ENCODE measurements at regions not wholly inside any gene's neighbourhood (a gene's known extent, or its start where the extent isn't known, plus 50 kb on each side); places are given as distances from the start of the nearest gene placed in this dataset.

DNA sequence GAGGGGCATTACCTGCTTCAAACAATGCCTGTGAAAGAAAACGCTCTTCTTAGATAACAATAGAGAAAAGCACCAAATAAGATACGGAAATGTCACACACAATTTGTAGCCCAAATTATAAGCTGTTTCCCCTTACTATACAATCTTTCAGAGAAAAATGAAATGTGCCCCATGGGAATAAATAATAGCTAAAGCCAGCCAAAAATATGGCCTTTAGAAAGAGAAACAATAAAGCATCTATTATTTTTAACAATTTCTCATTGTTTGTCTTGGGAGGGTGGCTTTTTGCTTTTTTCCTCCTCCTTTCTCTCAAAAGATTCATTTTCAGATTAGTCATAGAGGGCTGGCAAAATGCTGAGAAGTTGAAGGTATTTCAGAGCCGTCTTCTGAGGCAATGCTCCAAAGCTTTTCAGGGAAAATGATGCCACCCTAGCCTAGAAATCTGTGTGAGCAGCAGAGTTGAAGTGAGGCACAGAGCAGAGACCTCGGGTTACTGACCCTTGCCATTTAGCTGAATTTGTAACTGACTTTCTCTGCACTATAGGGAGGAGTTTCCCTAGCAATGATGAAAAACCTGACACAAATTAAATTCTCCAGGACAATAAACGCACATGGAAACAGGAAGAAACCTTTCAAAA, 86.3 kb upstream of the PRICKLE2 start:
- Mint-ChIP-seq H3K27ac (ENCODE audit: unreplicated experiment) (peak overlapping the region; percentile 81), H3K4me3 (ENCODE audit: unreplicated experiment) (no peak overlapping the region), H3K27me3 (ENCODE audit: unreplicated experiment) (no peaks in the 10 kb centered on the region), H3K36me3 (ENCODE audit: unreplicated experiment) (no peaks in the 10 kb centered on the region), H3K4me1 (ENCODE audit: unreplicated experiment) (peaks cover 12% of the 10 kb centered on the region), H3K9me3 (ENCODE audit: unreplicated experiment) (no peaks in the 10 kb centered on the region)
- TF ChIP-seq, protein P1, sequence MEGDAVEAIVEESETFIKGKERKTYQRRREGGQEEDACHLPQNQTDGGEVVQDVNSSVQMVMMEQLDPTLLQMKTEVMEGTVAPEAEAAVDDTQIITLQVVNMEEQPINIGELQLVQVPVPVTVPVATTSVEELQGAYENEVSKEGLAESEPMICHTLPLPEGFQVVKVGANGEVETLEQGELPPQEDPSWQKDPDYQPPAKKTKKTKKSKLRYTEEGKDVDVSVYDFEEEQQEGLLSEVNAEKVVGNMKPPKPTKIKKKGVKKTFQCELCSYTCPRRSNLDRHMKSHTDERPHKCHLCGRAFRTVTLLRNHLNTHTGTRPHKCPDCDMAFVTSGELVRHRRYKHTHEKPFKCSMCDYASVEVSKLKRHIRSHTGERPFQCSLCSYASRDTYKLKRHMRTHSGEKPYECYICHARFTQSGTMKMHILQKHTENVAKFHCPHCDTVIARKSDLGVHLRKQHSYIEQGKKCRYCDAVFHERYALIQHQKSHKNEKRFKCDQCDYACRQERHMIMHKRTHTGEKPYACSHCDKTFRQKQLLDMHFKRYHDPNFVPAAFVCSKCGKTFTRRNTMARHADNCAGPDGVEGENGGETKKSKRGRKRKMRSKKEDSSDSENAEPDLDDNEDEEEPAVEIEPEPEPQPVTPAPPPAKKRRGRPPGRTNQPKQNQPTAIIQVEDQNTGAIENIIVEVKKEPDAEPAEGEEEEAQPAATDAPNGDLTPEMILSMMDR (IDR thresholded peaks at IDR 0.05) = no peak
- DNase-seq (ENCODE audit: extremely low spot score, unreplicated experiment) = no peak

DNA sequence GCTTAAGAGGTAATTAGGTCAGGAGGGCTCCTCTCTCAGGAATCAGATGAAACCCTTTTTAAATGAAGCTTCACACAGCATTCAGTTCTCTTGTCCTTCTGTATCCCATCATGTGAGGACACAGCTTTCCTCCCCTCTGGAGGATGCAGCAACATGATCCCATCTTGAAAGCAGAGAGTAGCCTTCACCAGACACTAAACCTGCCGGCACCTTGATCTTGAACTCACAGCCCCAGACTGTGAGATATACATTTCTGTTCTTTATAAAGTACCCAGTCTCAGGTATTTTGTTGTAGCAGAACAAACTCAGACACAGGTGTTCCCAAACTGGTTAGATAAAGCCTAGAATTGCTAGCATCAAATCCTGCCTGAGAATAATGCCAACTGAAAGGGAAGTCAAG, 83.7 kb upstream of the PRICKLE2 start:
- DNase-seq (ENCODE audit: extremely low spot score, unreplicated experiment) = no peak
- H3K36me3 Mint-ChIP-seq (ENCODE audit: unreplicated experiment) = no peaks in the 10 kb centered on the region
- TF ChIP-seq, protein P1 (IDR thresholded peaks at IDR 0.05) = no peak
- H3K27me3 Mint-ChIP-seq (ENCODE audit: unreplicated experiment) = no peaks in the 10 kb centered on the region
- H3K27ac Mint-ChIP-seq (ENCODE audit: unreplicated experiment) = no peak overlapping the region
- no peaks in the 10 kb centered on the region for H3K9me3 Mint-ChIP-seq (ENCODE audit: unreplicated experiment)
- no peak overlapping the region for H3K4me3 Mint-ChIP-seq (ENCODE audit: unreplicated experiment)
- peaks cover 12% of the 10 kb centered on the region for H3K4me1 Mint-ChIP-seq (ENCODE audit: unreplicated experiment)

DNA sequence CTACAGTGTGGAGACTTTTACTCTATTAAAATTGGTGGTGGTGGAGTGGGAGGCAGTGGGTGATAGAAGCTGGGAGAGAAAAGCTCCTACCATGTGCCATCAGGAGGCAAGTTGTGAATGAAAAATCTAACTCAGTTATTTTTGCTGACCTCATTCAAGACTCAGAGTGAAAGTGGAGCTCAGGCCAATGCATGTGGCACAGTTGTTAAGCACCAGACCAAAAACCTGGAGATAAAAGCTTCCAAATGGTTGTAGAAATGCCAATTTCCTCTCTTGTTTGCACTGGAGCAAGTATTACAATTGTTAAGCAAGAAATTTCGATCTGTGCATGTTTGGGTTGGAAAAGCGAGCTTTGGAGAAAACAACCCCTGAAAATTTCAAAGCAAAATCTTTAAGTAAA, 81.5 kb upstream of the PRICKLE2 start:
- TF ChIP-seq, protein P1 (IDR thresholded peaks at IDR 0.05) = no peak
- Mint-ChIP-seq H3K4me3 (ENCODE audit: unreplicated experiment) (no peak overlapping the region), H3K4me1 (ENCODE audit: unreplicated experiment) (peaks cover 7% of the 10 kb centered on the region), H3K9me3 (ENCODE audit: unreplicated experiment) (no peaks in the 10 kb centered on the region), H3K27ac (ENCODE audit: unreplicated experiment) (no peak overlapping the region), H3K27me3 (ENCODE audit: unreplicated experiment) (no peaks in the 10 kb centered on the region), H3K36me3 (ENCODE audit: unreplicated experiment) (no peaks in the 10 kb centered on the region)
- no peak for DNase-seq (ENCODE audit: extremely low spot score, unreplicated experiment)

DNA sequence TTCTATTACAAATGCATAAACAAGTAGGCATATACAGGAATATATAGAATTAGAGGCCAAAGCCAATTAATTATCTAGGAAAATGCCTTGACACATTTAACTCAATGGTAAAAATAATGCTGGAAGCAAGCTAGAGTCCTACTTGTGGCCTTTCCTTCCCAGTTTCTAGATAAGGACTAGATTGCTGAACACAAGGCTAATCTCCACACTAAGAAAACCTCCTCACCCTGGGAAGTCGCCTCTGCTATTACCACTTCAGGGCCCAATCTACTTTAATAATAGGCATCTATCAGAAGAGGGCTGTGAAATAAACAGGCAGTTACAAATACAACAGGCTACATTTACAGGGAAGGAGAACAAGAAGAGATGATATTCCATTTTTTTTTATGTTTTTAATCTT, 80.5 kb upstream of the PRICKLE2 start:
- Mint-ChIP-seq H3K27ac (ENCODE audit: unreplicated experiment) (no peak overlapping the region), H3K27me3 (ENCODE audit: unreplicated experiment) (no peaks in the 10 kb centered on the region), H3K4me3 (ENCODE audit: unreplicated experiment) (no peak overlapping the region), H3K9me3 (ENCODE audit: unreplicated experiment) (no peaks in the 10 kb centered on the region), H3K36me3 (ENCODE audit: unreplicated experiment) (no peaks in the 10 kb centered on the region), H3K4me1 (ENCODE audit: unreplicated experiment) (peaks cover 2% of the 10 kb centered on the region)
- no peak for DNase-seq (ENCODE audit: extremely low spot score, unreplicated experiment)
- TF ChIP-seq, protein P1 (IDR thresholded peaks at IDR 0.05) = no peak

DNA sequence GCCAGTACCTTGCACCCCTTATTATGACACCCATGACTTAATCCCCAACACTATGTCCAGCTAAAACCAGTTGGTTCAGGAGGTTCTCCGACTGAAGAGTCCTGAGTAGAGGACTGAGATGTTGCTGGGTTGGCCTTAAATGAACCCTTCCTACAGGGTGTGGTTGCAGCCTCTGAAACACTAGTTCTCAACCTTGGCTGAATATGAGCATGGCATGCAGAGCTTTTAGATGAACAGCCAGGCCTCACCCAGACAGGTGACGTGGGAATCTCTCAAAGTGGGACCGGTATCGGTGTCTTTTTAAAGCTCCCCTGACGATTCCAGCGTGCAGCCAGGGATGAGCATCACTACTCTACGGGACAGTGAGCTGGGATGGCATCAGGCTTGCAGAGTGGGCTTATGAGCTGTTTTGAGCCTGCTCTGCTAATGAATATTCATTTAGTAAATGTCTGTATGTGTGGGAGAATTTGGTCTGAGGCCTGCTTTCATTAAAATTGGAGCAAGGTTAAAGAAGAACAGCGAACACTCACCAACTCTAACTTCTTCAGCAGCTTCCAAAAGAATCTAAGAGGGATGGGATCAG, 79.7 kb upstream of the PRICKLE2 start:
- no peak overlapping the region for H3K4me3 Mint-ChIP-seq (ENCODE audit: unreplicated experiment)
- H3K27me3 Mint-ChIP-seq (ENCODE audit: unreplicated experiment) = no peaks in the 10 kb centered on the region
- TF ChIP-seq, protein P1 (IDR thresholded peaks at IDR 0.05) = no peak
- H3K9me3 Mint-ChIP-seq (ENCODE audit: unreplicated experiment) = no peaks in the 10 kb centered on the region
- H3K27ac Mint-ChIP-seq (ENCODE audit: unreplicated experiment) = no peak overlapping the region
- H3K36me3 Mint-ChIP-seq (ENCODE audit: unreplicated experiment) = no peaks in the 10 kb centered on the region
- DNase-seq (ENCODE audit: extremely low spot score, unreplicated experiment) = no peak
- peaks cover 7% of the 10 kb centered on the region for H3K4me1 Mint-ChIP-seq (ENCODE audit: unreplicated experiment)
